MG63 (cell line): ENCODE measurements at regions not wholly inside any gene's neighbourhood (a gene's known extent, or its start where the extent isn't known, plus 50 kb on each side); places are given as distances from the start of the nearest gene placed in this dataset.

Experiments
- DNase-seq: peaks from one replicate; pipeline ENCODE4 v3.0.0-alpha.2; 2020
- H3K27me3 ChIP-seq: fragments of 250-450 bp; sonication (Bioruptor Pico); 2 replicates; pipeline ENCODE4 v1.5.1; 2020; ENCODE audit warnings: mild to moderate bottlenecking, moderate library complexity
- H3K36me3 ChIP-seq: fragments of 250-450 bp; sonication (Bioruptor Pico); 2 replicates; pipeline ENCODE4 v1.5.1; 2020; ENCODE audit warnings: mild to moderate bottlenecking, moderate library complexity
- H3K4me3 ChIP-seq: fragments of 250-450 bp; sonication (Bioruptor Pico); 2 replicates; pipeline ENCODE4 v1.5.1; 2020; ENCODE audit warnings: mild to moderate bottlenecking, moderate library complexity
- H3K9me3 ChIP-seq: fragments of 250-450 bp; sonication (Bioruptor Pico); 2 replicates; pipeline ENCODE4 v1.5.1; 2020; ENCODE audit warnings: mild to moderate bottlenecking, moderate library complexity

DNA sequence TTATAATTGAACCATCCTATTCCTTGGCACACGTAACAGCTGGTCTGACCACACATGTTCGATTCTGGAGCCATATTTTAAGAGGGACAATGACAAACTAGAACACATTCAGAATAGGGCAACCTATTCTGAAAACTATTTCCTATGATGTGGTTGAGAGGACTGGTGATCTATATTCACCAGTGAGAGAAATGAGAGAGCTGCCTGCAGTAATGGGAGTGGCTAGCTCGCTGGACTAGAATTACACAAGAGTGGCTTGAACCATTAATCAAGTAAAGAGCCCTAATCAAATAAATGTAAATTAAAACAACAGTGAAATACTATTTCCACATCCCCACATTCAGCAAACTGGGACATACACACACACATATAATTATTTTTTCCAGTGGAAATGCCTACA, 55.3 kb upstream of the LY86 start:
- Histone ChIP-seq H3K27me3 (no peaks in the 10 kb centered on the region), H3K4me3 (no peak overlapping the region), H3K36me3 (no peaks in the 10 kb centered on the region), H3K9me3 (no peaks in the 10 kb centered on the region)
- no peak for DNase-seq

DNA sequence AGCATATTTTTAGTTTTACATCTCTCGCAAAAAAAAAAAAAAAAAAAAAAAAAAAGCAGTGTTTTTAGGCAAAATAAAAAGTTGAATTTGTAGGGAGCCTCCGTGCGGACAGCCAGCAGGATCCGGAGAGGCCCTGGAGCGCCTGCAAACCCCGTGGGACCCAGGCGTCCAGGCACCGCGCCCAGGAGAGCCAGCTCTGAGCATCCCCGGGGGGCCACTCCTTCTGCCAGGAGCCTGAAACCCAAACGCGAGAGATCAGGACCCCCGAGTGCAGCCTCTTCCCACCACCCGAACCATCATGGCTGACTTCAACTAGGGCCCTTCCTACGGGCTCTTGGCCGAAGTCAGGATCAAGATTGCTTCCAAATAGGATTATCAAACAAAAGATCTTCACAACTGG, 54.1 kb upstream of the LY86 start:
- no peak for DNase-seq
- H3K36me3 ChIP-seq, result no peaks in the 10 kb centered on the region
- H3K4me3 ChIP-seq, result no peak overlapping the region
- no peaks in the 10 kb centered on the region for H3K27me3 ChIP-seq
- H3K9me3 ChIP-seq, result no peaks in the 10 kb centered on the region

- no peak for DNase-seq
- H3K36me3 ChIP-seq, result no peaks in the 10 kb centered on the region
Measured at GRCh38 chr6:6537488-6538260, 50.8 kb upstream of the LY86 start.

DNA sequence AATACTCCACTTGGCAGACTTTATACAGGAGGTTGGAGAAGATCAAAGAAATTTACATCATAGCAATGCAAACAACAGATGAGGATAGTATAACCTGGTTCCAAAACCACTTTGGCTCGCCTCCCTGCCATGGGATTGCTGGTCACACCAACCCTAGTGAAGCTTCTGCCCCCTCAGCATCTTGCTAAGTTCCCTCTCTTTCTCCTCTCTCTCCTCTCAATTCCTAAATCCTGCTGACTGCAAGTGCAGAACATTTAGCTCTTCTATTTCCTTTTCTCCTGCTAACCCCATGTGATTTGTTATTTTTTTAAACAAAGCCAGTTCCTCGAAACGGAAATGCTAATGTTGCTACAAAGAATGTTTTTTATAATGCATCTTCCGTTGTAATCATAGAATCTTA, 50.3 kb upstream of the LY86 start:
- no peaks in the 10 kb centered on the region for H3K36me3 ChIP-seq
- H3K4me3 ChIP-seq, result no peak overlapping the region
- 0 out of 2 replicates have a peak, but pooled peaks cover 3% of the 10 kb centered on the region for H3K27me3 ChIP-seq
- no peaks in the 10 kb centered on the region for H3K9me3 ChIP-seq
- DNase-seq, result no peak

More at GRCh38 chr6:6537488-6538260, 50.8 kb upstream of the LY86 start:
- Histone ChIP-seq H3K9me3 (no peaks in the 10 kb centered on the region), H3K27me3 (0 out of 2 replicates have a peak, but pooled peaks cover 3% of the 10 kb centered on the region), H3K4me3 (no peak overlapping the region)
